ENCODE measurements at regions not wholly inside any gene's neighbourhood (a gene's known extent, or its start where the extent isn't known, plus 50 kb on each side); places are given as distances from the start of the nearest gene placed in this dataset.

DNA sequence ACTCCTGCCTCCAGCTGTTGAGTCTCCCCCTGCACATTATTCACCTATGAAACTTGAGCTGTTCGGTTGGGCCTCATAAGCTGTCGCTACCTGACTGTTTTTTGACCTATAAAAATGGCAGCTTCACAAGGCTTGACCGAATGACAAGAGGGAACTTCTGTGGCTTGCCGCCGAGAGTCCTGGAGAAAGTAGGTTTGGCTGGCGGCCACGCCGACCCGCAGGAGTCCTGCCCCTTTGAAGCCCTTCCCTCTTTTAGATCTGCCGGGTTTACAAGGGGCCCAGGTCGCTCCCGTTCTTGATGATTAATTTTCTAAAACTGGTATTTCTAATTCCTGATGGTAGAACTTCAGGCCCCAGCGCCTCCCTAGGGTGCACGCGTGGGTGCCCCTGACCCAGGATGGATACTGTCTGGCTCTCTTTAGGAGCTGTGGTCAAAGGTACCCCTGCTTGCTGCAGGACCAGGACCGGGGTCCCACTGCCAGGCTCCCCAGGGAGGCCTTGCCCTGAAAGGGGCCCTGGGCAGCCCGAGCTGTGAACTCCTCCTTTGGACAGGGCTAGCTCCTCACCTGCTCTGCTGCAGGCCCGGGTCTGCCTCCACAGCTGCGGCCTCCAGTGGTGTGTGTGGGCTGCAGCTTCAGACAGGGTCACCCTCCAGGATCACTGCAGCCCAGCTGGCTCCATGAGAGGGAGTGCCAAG is 171.8 kb downstream of the CTTN start:
- H3K79me2 ChIP-seq (ENCODE audit: insufficient read depth, low read length) = no peaks in the 10 kb centered on the region
- no peak overlapping the region for H3K9ac ChIP-seq (ENCODE audit: low read length)
- no peak for DNase-seq (ENCODE audit: low read depth, low spot score)
- POLR2A ChIA-PET = no interaction called here
- no peak overlapping the region for H3K27ac ChIP-seq (ENCODE audit: low read depth, low read length)
- H3K9me3 ChIP-seq (ENCODE audit: control insufficient read depth in 1 of 2, insufficient read depth in 1 of 2, low read depth in 1 of 2, low read length in 2 of 2) = no peaks in the 10 kb centered on the region
- H3K9me2 ChIP-seq (ENCODE audit: insufficient read depth) = no peaks in the 10 kb centered on the region
- H2AFZ ChIP-seq (ENCODE audit: low read depth, low read length, poor library complexity, severe bottlenecking) = no peak overlapping the region
- CTCF ChIA-PET = no interaction called here
- RAD21 ChIA-PET (ENCODE audit: low non-redundant PET in 1 of 2, low total read pairs in 2 of 2, uncharacterized antibody in 2 of 2, unreplicated experiment in 2 of 2) = no interaction called here
- no TSS peak for BruUV-seq (replicated peaks)
- ATAC-seq = no peak
- H3K4me3 ChIP-seq (replicated peaks in 1 of 2; ENCODE audit: low read depth in 1 of 2, low read length in 2 of 2) = no peak overlapping the region
- no peaks in the 10 kb centered on the region for H3K27me3 ChIP-seq (ENCODE audit: insufficient read depth, low read length)
- no peak for TF ChIP-seq ZNF274 (IDR thresholded peaks at IDR 0.05; ENCODE audit: low read depth, low read length)
- no peak for TF ChIP-seq ZBTB33 (IDR thresholded peaks at IDR 0.05; ENCODE audit: extremely low read depth, insufficient replicate concordance, low read length)
- no peak for TF ChIP-seq RAD21 (IDR thresholded peaks at IDR 0.05; ENCODE audit: low read depth)
- TF ChIP-seq, protein P1, sequence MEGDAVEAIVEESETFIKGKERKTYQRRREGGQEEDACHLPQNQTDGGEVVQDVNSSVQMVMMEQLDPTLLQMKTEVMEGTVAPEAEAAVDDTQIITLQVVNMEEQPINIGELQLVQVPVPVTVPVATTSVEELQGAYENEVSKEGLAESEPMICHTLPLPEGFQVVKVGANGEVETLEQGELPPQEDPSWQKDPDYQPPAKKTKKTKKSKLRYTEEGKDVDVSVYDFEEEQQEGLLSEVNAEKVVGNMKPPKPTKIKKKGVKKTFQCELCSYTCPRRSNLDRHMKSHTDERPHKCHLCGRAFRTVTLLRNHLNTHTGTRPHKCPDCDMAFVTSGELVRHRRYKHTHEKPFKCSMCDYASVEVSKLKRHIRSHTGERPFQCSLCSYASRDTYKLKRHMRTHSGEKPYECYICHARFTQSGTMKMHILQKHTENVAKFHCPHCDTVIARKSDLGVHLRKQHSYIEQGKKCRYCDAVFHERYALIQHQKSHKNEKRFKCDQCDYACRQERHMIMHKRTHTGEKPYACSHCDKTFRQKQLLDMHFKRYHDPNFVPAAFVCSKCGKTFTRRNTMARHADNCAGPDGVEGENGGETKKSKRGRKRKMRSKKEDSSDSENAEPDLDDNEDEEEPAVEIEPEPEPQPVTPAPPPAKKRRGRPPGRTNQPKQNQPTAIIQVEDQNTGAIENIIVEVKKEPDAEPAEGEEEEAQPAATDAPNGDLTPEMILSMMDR (IDR thresholded peaks at IDR 0.05 in 2 of 3, conservative IDR thresholded peaks at IDR 0.05 in 1 of 3; ENCODE audit: borderline replicate concordance in 1 of 3, insufficient read depth in 1 of 3, low read depth in 2 of 3, low read length in 2 of 3) = no peak
- TF ChIP-seq POLR2A (IDR thresholded peaks at IDR 0.05; ENCODE audit: borderline replicate concordance, extremely low read depth, insufficient read depth, insufficient read length) = no peak
- no peak for TF ChIP-seq MAX (IDR thresholded peaks at IDR 0.05)
- TF ChIP-seq EZH2 (IDR thresholded peaks at IDR 0.05) = no peak
- no peak for TF ChIP-seq ELF1 (IDR thresholded peaks at IDR 0.05; ENCODE audit: borderline replicate concordance, low read depth)
- no peak for TF ChIP-seq JUND (IDR thresholded peaks at IDR 0.05)
- no peak for TF ChIP-seq TCF7L2 (IDR thresholded peaks at IDR 0.05; ENCODE audit: borderline replicate concordance, extremely low read depth, insufficient read depth, insufficient read length)
- TF ChIP-seq POLR2AphosphoS5 (IDR thresholded peaks at IDR 0.05; ENCODE audit: low read depth, low read length) = no peak
- no peak for TF ChIP-seq CBX3 (IDR thresholded peaks at IDR 0.05; ENCODE audit: low read depth)
- no peak for TF ChIP-seq SP1 (IDR thresholded peaks at IDR 0.05; ENCODE audit: low read depth)
- TF ChIP-seq ZFX (IDR thresholded peaks at IDR 0.05) = no peak
- TF ChIP-seq EZH2phosphoT487 (IDR thresholded peaks at IDR 0.05; ENCODE audit: borderline replicate concordance) = no peak
- TF ChIP-seq, protein P2, sequence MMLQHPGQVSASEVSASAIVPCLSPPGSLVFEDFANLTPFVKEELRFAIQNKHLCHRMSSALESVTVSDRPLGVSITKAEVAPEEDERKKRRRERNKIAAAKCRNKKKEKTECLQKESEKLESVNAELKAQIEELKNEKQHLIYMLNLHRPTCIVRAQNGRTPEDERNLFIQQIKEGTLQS (IDR thresholded peaks at IDR 0.05) = no peak
- no peak for TF ChIP-seq EGR1 (IDR thresholded peaks at IDR 0.05; ENCODE audit: low read depth)
- TF ChIP-seq, protein P3, sequence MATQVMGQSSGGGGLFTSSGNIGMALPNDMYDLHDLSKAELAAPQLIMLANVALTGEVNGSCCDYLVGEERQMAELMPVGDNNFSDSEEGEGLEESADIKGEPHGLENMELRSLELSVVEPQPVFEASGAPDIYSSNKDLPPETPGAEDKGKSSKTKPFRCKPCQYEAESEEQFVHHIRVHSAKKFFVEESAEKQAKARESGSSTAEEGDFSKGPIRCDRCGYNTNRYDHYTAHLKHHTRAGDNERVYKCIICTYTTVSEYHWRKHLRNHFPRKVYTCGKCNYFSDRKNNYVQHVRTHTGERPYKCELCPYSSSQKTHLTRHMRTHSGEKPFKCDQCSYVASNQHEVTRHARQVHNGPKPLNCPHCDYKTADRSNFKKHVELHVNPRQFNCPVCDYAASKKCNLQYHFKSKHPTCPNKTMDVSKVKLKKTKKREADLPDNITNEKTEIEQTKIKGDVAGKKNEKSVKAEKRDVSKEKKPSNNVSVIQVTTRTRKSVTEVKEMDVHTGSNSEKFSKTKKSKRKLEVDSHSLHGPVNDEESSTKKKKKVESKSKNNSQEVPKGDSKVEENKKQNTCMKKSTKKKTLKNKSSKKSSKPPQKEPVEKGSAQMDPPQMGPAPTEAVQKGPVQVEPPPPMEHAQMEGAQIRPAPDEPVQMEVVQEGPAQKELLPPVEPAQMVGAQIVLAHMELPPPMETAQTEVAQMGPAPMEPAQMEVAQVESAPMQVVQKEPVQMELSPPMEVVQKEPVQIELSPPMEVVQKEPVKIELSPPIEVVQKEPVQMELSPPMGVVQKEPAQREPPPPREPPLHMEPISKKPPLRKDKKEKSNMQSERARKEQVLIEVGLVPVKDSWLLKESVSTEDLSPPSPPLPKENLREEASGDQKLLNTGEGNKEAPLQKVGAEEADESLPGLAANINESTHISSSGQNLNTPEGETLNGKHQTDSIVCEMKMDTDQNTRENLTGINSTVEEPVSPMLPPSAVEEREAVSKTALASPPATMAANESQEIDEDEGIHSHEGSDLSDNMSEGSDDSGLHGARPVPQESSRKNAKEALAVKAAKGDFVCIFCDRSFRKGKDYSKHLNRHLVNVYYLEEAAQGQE (IDR thresholded peaks at IDR 0.05; ENCODE audit: low read depth) = no peak
- no peak for TF ChIP-seq SIN3A (IDR thresholded peaks at IDR 0.05; ENCODE audit: low read depth)
- TF ChIP-seq SRF (IDR thresholded peaks at IDR 0.05; ENCODE audit: low read depth) = no peak
- H3K36me3 ChIP-seq (ENCODE audit: control insufficient read depth in 1 of 2, insufficient read depth in 2 of 2, low read length in 2 of 2) = no peaks in the 10 kb centered on the region
- peaks cover 13 to 23% of the 10 kb centered on the region in 2 experiments for H3K4me1 ChIP-seq (ENCODE audit: control insufficient read depth in 1 of 2, insufficient read depth in 2 of 2, low read length in 2 of 2)
- H4K20me1 ChIP-seq (ENCODE audit: insufficient read depth) = no peaks in the 10 kb centered on the region
- H3K4me2 ChIP-seq (ENCODE audit: low read length) = no peak overlapping the region
- intact Hi-C loops (cut with micrococcal nuclease) = loop anchor here (10.0 kb wide), 1 partner anchor 185 kb away; no protein-coding TSS in a partner anchor
